H54 (cell line): ENCODE measurements at regions not wholly inside any gene's neighbourhood (a gene's known extent, or its start where the extent isn't known, plus 50 kb on each side); places are given as distances from the start of the nearest gene placed in this dataset.

Source experiments
- DNase-seq: peaks from one replicate; pipeline ENCODE4 v3.0.0; 2011; ENCODE audit warnings: low spot score, mixed read lengths; ENCODE audit not compliant: insufficient read length
- FAIRE-seq: peaks from 3 replicates; lab custom pipeline; 2011; peaks lifted over from hg19 to GRCh38; lab: Jason Lieb, UNC
- POLR2A ChIP-seq: IDR thresholded peaks from 2 replicates; pipeline ENCODE4 v1.6.1; 2011; ENCODE audit warnings: low read depth, mild to moderate bottlenecking, low read length

DNA sequence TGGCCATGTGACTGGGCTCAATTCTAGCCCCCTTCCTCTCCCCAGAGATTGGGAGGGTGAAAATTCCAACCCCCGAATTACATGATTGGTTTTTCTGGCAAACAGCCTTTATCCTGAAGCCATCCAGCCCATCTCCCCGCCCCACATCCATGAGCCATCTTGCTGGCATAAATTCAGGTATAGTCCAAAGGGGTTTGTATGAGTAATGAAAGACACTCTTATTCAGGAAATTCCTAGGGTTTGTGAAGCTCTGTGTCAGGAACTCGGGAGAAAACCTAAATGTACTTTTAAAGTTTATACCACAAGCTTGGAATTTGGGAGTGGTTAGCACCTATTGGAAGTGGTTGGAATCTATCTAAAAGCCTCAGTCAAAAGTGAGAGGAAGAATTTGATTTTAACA is 80.6 kb upstream of the SIMC1 start:
- TF ChIP-seq POLR2A = no peak
- peak; percentile 32 for DNase-seq
- no peak for FAIRE-seq

DNA sequence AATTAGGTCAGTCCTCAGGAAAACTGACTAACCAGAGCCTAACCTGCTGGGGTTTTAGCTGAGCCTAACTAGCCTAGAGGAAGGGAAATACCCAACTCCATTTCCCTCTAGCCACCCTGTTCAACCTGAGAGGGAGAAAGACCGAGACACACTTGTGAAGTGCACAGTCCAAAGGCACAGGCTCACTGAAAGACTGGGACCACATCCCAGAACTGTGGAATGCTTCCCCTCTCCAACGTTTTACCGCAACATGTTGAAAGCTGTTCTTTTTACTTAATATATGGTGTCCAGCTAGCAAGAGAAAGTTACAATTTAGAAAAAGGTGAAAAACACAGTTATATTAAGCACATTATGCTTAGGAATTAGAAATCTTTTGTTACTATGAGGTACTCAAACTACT is 76.8 kb upstream of the SIMC1 start:
- TF ChIP-seq POLR2A = no peak
- no peak for DNase-seq
- FAIRE-seq = no peak

DNA sequence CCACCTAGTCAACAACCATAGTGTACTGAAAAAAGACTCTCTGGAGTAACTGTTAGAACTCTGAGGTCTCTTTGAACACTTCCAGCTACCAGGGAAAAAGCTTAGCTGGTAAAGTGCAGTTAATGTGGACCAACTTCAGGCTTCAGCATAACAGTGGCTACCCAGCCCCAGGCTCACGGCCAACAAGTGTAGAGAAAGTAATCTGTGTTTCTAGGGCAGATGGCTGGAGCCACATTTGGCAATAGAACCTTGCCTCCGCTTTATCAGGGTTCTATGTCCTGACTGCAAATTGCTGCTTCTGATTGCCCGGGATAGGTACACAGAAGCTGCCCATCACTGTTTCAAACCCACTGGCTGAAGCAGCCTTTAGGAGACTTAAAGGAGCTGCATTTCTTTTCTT is 76.0 kb upstream of the SIMC1 start:
- no peak for DNase-seq
- no peak for TF ChIP-seq POLR2A
- no peak for FAIRE-seq

DNA sequence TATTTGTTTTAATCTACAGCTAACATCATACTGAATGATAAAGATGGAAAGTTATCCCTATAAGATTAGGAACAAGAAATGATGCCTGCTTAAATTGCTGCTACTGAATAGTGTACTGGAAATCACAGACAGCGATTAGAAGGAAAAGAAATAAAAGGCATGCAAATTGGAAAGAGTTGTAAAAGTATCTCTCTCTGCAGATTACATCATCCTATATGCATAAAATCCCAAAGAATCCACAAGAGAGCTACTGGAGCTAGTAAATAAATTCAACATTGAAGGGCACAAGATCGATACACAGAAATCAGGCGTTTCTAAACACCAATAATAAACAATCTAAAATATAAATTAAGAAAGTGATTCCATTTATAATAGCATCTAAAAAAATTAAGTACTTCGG is 75.3 kb upstream of the SIMC1 start:
- TF ChIP-seq POLR2A = no peak
- no peak for FAIRE-seq

DNA sequence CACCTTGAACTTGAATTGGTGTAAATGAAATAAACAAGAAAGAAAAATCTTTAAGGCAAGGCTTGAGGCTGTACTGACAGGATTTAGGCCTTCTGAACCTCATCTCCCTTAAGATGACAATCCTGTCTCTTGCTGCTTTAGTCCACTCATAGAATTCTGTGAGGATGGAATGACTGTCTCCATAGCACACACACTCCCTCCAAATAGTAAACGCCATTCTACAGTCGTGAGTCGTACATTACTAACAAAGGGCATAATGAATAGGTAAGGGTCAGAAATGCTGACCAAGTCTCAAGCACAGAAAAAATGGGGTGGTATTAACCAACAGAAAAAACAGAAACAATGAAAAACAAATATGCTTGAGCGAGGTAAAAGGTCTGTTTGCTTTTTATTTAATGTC is 71.8 kb upstream of the SIMC1 start:
- FAIRE-seq = peak; percentile 58
- no peak for DNase-seq
- TF ChIP-seq POLR2A = no peak

More for the DNA sequence above, 75.3 kb upstream of the SIMC1 start:
- no peak for DNase-seq

DNA sequence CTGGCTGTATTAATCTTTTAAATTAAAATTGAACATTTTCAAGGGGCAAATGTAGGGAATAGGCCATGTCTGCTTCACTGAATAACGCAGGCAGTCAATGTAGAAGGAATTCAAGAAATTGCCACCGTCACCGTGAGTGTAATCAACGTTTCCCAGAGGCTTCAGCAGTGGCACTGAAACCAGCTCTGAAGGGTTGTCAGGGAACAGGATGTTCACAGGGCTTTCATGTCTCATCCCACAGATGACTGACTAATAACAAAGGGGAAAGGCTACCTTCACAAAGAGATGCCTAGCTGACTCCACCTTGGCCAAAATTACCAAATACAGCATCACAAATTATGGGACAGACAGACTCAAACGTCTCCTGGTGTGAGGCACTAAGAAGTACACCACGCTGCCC is 70.4 kb upstream of the SIMC1 start:
- DNase-seq (no peak), FAIRE-seq (no peak)
- TF ChIP-seq POLR2A = no peak

DNA sequence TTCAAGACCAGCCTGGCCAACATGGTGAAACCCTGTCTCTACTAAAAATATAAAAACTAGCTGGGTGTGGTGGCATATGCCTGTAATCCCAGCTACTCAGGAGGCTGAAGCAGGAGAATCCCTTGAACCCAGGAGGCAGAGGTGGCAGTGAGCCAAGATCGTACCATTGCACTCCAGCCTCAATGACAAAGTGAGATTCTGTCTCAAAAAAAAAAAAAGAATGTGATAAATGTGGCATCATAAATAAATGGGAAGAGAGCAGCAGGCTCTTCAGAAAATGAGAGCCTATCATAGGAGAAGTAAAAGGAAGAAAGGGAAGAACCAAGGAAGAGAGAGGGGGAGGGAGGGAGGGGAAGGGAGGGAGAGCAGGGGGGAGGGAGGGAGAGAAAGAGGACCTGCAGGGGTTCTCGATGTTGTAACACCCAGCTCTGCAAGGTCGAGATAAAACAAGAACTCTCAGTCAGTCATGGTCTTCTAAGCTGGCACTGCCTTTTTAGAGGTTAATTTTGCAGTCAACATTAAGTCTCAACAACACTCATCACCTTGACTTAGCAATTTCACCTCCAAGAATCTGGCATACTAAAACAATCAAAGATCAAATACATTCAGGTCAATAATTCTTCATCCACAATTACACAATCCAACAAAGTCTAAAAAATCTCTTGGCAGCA is 68.7 kb upstream of the SIMC1 start:
- FAIRE-seq (no peak), DNase-seq (no peak)
- TF ChIP-seq POLR2A = no peak

DNA sequence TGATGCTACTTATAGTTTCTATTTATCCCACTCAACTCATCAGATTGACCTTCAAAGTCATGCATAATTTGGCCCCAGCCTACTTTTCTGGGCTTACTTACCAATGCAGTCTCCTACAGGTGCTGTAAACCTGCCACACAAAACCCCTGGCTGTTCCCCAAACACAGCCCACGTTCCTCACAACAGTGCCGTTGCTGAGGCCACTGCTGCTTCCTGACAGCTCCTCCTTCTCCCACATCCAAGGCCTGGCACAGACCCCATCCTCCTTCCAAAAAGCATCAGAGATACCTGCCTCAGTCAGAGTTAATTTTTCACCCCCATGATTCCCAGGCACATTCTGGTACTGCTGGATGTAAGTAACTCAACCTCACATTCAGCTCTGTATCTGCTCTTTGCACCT is 68.1 kb upstream of the SIMC1 start:
- no peak for TF ChIP-seq POLR2A
- FAIRE-seq (no peak), DNase-seq (no peak)

DNA sequence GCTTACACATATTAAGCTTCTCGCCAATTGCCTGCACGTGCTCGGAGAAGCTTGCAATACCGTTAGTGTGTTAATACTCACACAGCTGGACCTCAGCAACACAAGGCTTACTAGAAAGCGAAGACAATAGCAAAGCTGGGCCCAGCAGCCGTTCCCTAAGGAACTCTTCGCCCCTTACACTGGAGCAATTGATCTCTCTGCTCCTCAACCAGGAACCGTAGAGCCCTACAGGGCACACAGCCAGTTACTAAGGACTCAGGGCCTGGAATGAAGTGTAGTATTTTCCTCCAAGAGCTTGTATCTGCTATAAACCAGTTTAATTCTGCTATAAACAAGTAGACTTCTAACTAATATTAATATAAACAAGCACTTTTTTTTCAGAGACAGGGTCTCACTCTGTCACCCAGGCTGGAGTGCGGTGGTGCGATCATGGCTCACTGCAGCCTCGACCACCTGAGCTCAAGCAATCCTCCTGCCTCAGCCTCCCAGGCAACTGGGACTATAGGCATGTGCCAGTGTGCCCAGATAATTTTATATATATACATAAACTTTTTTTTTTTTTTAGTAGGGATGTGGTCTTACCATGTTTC is 67.0 kb upstream of the SIMC1 start:
- TF ChIP-seq POLR2A = no peak
- DNase-seq (no peak), FAIRE-seq (no peak)

DNA sequence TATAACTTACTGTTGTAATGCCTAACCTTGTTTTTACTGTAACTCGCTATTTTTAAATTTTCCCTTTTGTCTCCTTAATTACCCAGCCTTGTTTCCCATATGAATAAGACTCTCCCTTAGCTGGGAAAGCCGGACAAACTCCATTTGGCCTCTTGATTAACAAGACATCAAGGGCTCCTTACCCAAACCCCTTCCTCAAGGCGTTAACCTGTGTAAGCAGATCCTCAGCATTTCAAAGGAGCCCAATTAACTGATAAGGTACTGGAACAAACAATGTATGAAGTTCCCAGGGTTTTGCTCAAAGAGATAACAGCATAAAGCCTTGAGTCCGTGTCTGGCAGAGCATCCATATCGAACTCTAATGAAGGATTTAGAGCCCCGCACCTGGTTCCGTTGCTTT is 66.0 kb upstream of the SIMC1 start:
- FAIRE-seq = no peak
- TF ChIP-seq POLR2A = no peak
- no peak for DNase-seq

DNA sequence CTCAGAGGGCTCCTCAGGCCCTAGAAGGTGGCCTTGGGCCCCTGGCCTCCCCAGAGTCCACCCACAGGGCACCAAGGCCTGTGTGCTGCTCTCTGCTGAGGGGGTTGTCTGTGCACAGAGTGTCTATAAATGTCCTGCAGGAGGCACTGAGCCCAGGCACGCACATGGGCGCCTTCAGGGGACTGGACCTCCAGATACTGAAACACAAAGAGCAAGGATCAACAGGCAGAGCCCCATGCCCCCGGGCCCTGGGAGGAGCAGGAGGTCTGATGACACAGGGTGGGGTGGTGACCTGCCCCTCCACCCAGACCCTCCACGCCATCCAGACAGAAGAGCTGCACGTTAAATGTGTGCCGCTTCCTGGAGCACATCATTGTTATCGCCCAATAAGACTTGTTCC is 64.6 kb upstream of the SIMC1 start:
- DNase-seq = no peak
- FAIRE-seq = no peak
- no peak for TF ChIP-seq POLR2A

DNA sequence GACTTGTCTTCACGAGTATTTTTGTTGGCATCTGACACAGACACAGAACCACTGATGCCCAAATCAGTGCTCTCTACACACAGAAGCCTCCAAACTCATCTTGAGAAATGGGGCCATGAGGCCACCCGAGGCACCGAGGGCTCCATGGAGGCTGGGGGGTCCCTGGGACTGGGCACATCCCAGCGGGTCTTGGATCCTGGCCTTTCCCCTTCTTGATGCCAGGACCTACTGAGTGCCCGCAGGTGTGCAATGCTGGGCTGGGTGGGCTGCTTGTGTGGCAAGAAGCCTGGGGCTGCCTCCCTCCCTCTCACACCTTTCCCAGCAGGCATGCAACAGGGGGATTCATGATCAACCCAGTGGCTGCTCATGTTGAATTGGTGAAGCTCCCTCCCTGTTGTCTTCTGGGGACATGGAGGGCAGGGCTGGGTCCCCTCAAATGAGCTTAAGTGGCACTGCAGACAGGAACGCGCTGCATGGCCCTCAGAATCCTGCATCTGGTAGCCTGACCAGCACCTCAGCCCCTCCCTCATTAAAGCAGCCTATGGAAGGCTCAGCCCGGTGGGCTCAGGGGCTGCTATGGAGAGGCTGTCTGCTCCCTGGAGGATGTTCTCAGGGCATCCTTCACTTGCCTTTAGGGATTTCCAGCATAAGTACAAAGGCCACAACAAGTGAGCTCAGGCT is 63.7 kb upstream of the SIMC1 start:
- no peak for TF ChIP-seq POLR2A
- FAIRE-seq (no peak), DNase-seq (no peak)

DNA sequence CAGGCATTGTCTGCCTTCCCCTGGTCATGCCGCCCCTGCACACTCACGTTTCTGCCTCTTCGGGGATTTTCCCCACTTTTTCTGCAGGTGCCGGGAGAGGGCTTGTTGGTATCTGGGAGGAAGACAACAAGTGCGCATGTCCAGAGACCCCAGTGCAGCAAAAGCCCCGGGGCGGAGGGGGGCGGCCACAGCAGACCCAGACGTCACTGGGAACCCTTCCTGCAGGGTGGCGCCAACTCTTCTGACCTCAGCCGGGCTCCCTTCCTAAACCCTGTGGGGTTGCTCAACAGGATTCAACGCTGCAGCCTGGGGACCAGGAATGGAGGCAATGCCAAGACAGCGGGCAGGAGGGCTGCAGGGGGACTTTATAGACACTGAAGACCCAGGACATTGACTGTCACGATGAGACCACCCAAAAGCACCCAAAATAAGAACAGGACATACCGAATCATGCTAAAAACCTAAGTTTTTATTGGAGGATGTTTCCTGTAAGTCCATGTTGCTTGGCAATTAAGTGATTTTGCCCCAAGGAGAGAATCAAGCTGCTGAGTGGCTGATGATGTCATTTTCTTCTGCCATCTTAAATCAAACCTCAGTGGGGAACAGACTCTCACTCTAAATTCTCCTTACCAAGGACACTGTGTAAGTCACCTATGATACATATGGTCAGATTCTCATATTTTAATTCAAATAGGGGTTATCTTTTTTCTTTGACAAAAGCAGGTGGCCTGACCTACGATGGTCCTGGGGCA is 62.9 kb upstream of the SIMC1 start:
- DNase-seq (no peak), FAIRE-seq (no peak)

DNA sequence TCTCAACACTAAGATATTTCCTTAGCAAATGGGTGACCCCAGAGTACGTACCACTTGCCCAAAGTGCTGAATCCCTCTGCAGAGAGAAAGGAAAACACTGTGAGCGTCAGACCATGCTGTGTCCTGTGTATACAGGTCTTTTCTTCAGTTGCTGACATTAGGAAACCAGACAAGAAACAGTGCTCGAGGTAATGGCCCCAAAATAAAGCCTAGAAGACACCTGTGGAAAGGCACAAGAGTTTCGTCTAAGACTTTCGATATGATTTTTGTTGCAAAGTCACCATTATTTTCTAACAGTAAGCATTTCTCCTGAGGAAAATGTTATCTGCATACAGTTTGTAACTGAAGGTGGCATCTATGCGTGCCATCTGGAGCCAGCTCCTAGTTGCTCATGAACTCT is 62.0 kb upstream of the SIMC1 start:
- FAIRE-seq (no peak), DNase-seq (no peak)
- no peak for TF ChIP-seq POLR2A

More for the DNA sequence above, 62.9 kb upstream of the SIMC1 start:
- TF ChIP-seq POLR2A = no peak

DNA sequence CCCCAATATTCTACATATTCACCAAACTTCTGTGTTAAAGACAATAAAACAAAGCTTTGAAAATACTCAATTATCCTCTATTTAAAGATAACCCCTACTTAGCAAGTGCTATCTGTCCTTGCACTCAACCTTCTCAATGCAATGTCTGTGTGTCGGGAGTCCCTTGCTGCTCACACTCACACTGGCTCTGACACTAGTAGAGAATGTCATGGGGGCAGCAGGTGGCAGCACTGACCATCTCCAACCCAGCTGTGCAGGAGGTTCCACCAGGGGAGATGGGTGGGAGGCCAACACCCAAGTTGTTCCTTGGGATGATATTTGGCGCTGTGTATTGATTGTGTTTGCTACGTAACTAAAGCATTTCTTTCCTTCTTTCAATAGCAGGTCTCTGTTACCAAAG is 59.4 kb upstream of the SIMC1 start:
- TF ChIP-seq POLR2A = no peak
- DNase-seq (no peak), FAIRE-seq (no peak)
